Peyer's patch (tissue), 4 donors: ENCODE measurements at regions not wholly inside any gene's neighbourhood (a gene's known extent, or its start where the extent isn't known, plus 50 kb on each side); places are given as distances from the start of the nearest gene placed in this dataset.

ENCODE experiments used
- POLR2A ChIP-seq, 2 donors: fragments of 450-650 bp; IDR thresholded peaks; one replicate each; pipeline ENCODE4 v1.5.1; 2017; ENCODE audit warnings: antibody characterized with exemption in 2 of 2, mild to moderate bottlenecking in 2 of 2, moderate library complexity in 2 of 2
- TF ChIP-seq, protein P1 (sequence below), 6 experiments: fragments of 450-650 bp in 4 of 6; fragments of 200-600 bp in 2 of 6; sonication (generic) in 1 of 6; IDR thresholded peaks; one replicate each; pipeline ENCODE4 v1.5.1; 2017 to 2019; ENCODE audit warnings: antibody characterized with exemption in 6 of 6, mild to moderate bottlenecking in 3 of 6, moderate library complexity in 1 of 6

DNA sequence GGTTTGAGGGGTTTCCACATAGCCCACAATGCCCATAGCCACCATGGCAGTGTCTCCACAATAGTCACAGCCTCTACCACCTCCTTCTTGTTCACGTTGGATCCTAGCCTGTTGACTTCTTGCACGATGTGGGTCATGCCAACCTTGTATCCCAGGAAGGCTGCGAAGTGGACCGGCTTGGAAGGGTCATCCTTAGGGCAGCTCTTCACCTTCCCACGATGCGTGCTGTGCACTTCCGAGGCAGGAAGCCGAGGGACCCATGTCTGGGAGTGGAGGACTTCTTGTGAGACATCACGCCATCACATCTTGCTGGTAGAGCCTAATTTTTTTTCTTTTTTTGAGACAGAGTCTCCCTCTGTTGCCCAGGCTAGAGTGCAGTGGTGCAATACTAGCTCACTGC, 144.6 kb upstream of the ASB18 start:
- TF ChIP-seq POLR2A (IDR thresholded peaks at IDR 0.05): no peak
- TF ChIP-seq, protein P1, sequence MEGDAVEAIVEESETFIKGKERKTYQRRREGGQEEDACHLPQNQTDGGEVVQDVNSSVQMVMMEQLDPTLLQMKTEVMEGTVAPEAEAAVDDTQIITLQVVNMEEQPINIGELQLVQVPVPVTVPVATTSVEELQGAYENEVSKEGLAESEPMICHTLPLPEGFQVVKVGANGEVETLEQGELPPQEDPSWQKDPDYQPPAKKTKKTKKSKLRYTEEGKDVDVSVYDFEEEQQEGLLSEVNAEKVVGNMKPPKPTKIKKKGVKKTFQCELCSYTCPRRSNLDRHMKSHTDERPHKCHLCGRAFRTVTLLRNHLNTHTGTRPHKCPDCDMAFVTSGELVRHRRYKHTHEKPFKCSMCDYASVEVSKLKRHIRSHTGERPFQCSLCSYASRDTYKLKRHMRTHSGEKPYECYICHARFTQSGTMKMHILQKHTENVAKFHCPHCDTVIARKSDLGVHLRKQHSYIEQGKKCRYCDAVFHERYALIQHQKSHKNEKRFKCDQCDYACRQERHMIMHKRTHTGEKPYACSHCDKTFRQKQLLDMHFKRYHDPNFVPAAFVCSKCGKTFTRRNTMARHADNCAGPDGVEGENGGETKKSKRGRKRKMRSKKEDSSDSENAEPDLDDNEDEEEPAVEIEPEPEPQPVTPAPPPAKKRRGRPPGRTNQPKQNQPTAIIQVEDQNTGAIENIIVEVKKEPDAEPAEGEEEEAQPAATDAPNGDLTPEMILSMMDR (IDR thresholded peaks at IDR 0.05): no peak
